HepG2 (cell line): ENCODE measurements at regions not wholly inside any gene's neighbourhood (a gene's known extent, or its start where the extent isn't known, plus 50 kb on each side); places are given as distances from the start of the nearest gene placed in this dataset.

ENCODE experiments used
- ATAC-seq: fragments of 200-7000 bp; cut with Tn5 transposase; 3 replicates; pipeline ENCODE4 v1.9.1; 2020; ENCODE audit warnings: mild to moderate bottlenecking, moderate library complexity
- BruUV-seq: library from RNA; stranded (reverse); fragments of 400-500 nt; replicated peaks from 2 replicates; lab custom pipeline; 2021; lab: Mats Ljungman, UMichigan
- CTCF ChIA-PET: fragments of 300-600 bp; formaldehyde crosslinking; extraction: SDS; loops from one replicate; lab custom pipeline; 2021; ENCODE audit warnings: low total read pairs, inconsistent platforms, low intra/inter-chr PET ratio; lab: Yijun Ruan, JAX
- POLR2A ChIA-PET: fragments of 350-600 bp; sonication (Branson Sonifier 250); formaldehyde crosslinking; loops from one replicate; lab custom pipeline; 2020; ENCODE audit warnings: antibody characterized with exemption, inconsistent platforms; lab: Yijun Ruan, JAX
- DNase-seq: peaks from one replicate; pipeline ENCODE4 v3.0.0-alpha.2; 2015; ENCODE audit warnings: low spot score
- FAIRE-seq: peaks from 3 replicates; lab custom pipeline; 2011; peaks lifted over from hg19 to GRCh38; lab: Jason Lieb, UNC
- H2AFZ ChIP-seq: one replicate; pipeline ENCODE4 v1.6.1; 2011; ENCODE audit warnings: low read length, inconsistent platforms
- H3K27ac ChIP-seq: fragments of 300-600 bp; 3 replicates; pipeline ENCODE4 v1.8.0; 2011; ENCODE audit warnings: mixed run types, mild to moderate bottlenecking, mixed read lengths, low read length, inconsistent platforms; ENCODE audit not compliant: insufficient read depth; ENCODE audit errors: extremely low read length
- H3K27me3 ChIP-seq, 2 experiments: fragments of 200-600 bp in 1 of 2; 2 replicates in 1 of 2; 3 replicates in 1 of 2; pipeline versions ENCODE4 v1.6.0 to v1.8.0; 2011; ENCODE audit warnings: low read length in 2 of 2, mild to moderate bottlenecking in 2 of 2, moderate library complexity in 2 of 2, inconsistent platforms in 1 of 2; ENCODE audit not compliant: insufficient read depth in 2 of 2, control insufficient read depth in 1 of 2
- H3K36me3 ChIP-seq, 2 experiments: fragments of 200-600 bp in 1 of 2; replicated peaks in 1 of 2; 2 replicates in 1 of 2; 3 replicates in 1 of 2; pipeline versions ENCODE4 v1.5.1 to v1.8.0; 2011; ENCODE audit warnings: low read length in 2 of 2, inconsistent platforms in 1 of 2; ENCODE audit not compliant: insufficient read depth in 2 of 2, control insufficient read depth in 1 of 2
- H3K4me1 ChIP-seq: 2 replicates; pipeline ENCODE4 v1.5.1; 2012; ENCODE audit warnings: low read length, inconsistent platforms; ENCODE audit not compliant: insufficient read depth
- H3K4me2 ChIP-seq: 2 replicates; pipeline ENCODE4 v1.6.0; 2011; ENCODE audit warnings: low read depth, low read length, inconsistent platforms
- H3K4me3 ChIP-seq, 3 experiments: fragments of 200-600 bp in 1 of 3; sonication (generic), shearing (Covaris generic) in 1 of 3; replicated peaks in 1 of 3; 2 replicates each; pipeline ENCODE4 v1.5.1; 2011 to 2016; ENCODE audit warnings: low read length in 3 of 3, inconsistent platforms in 2 of 3, low read depth in 2 of 3, mild to moderate bottlenecking in 2 of 3, control low read depth in 1 of 3, mixed read lengths in 1 of 3; ENCODE audit not compliant: insufficient read depth in 1 of 3
- H3K79me2 ChIP-seq: one replicate; pipeline ENCODE4 v1.6.1; 2011; ENCODE audit warnings: low read length, inconsistent platforms; ENCODE audit not compliant: insufficient read depth
- H3K9ac ChIP-seq: 2 replicates; pipeline ENCODE4 v1.6.0; 2011; ENCODE audit warnings: mild to moderate bottlenecking, low read depth, low read length, inconsistent platforms; ENCODE audit not compliant: insufficient read depth
- H3K9me3 ChIP-seq: 2 replicates; pipeline ENCODE4 v1.5.1; 2012; ENCODE audit warnings: mild to moderate bottlenecking, low read length
- H4K20me1 ChIP-seq: 2 replicates; pipeline ENCODE4 v1.6.0; 2011; ENCODE audit warnings: inconsistent platforms, mild to moderate bottlenecking, low read length, moderate library complexity; ENCODE audit not compliant: insufficient read depth
- HMGA1 ChIP-seq: sonication (generic); formaldehyde crosslinking; conservative IDR thresholded peaks from 2 replicates; pipeline ENCODE4 v1.4.0; 2020; ENCODE audit warnings: missing genetic modification reagents
- MAFF ChIP-seq: IDR thresholded peaks from 2 replicates; pipeline ENCODE4 v1.6.1; 2011; ENCODE audit warnings: low read depth, low read length, improper control_type of control experiment
- MAFK ChIP-seq, 2 experiments: IDR thresholded peaks in 1 of 2; conservative IDR thresholded peaks in 1 of 2; 2 replicates each; pipeline ENCODE4 v1.6.1; 2011; ENCODE audit warnings: improper control_type of control experiment in 2 of 2, low read length in 2 of 2
- MED1 ChIP-seq: sonication (generic); formaldehyde crosslinking; IDR thresholded peaks from 2 replicates; pipeline ENCODE4 v1.4.0; 2020; ENCODE audit warnings: missing genetic modification reagents
- MIER2 ChIP-seq: IDR thresholded peaks from 2 replicates; pipeline ENCODE4 v1.6.1; 2016; ENCODE audit warnings: missing biosample characterization, missing genetic modification reagents
- MYNN ChIP-seq: sonication (generic); formaldehyde crosslinking; IDR thresholded peaks from 2 replicates; pipeline ENCODE4 v1.4.0; 2020; ENCODE audit warnings: mild to moderate bottlenecking, low read depth, missing genetic modification reagents
- NFE2L1 ChIP-seq: sonication (generic); formaldehyde crosslinking; IDR thresholded peaks from 2 replicates; pipeline ENCODE4 v1.4.0; 2020; ENCODE audit warnings: missing genetic modification reagents, mild to moderate bottlenecking, borderline replicate concordance
- NR2F2 ChIP-seq: IDR thresholded peaks from 2 replicates; pipeline ENCODE4 v1.6.1; 2012; ENCODE audit warnings: low read depth, inconsistent platforms, borderline replicate concordance
- SAP130 ChIP-seq: IDR thresholded peaks from 2 replicates; pipeline ENCODE4 v1.6.1; 2016; ENCODE audit warnings: low read depth
- SMAD3 ChIP-seq: sonication (generic); formaldehyde crosslinking; IDR thresholded peaks from 2 replicates; pipeline ENCODE4 v1.4.0; 2020; ENCODE audit warnings: missing genetic modification reagents
- SMC3 ChIP-seq: IDR thresholded peaks from 2 replicates; pipeline ENCODE4 v1.6.1; 2011; ENCODE audit warnings: low read length, improper control_type of control experiment
- USF2 ChIP-seq, 2 experiments: sonication (generic) in 1 of 2; formaldehyde crosslinking in 1 of 2; IDR thresholded peaks; 2 replicates each; pipeline versions ENCODE4 v1.5.1 to v1.6.1; 2011 to 2020; ENCODE audit warnings: borderline replicate concordance in 1 of 2, low read depth in 1 of 2, low read length in 1 of 2, mild to moderate bottlenecking in 1 of 2, missing genetic modification reagents in 1 of 2, moderate library complexity in 1 of 2
- ZNF331 ChIP-seq: sonication (generic); formaldehyde crosslinking; IDR thresholded peaks from 2 replicates; pipeline ENCODE4 v1.4.0; 2020; ENCODE audit warnings: missing genetic modification reagents
- ZNF383 ChIP-seq: sonication (generic); formaldehyde crosslinking; IDR thresholded peaks from 2 replicates; pipeline ENCODE4 v1.4.0; 2020; ENCODE audit warnings: missing genetic modification reagents, mild to moderate bottlenecking, borderline replicate concordance
- ZNF546 ChIP-seq: sonication (generic); formaldehyde crosslinking; conservative IDR thresholded peaks from 2 replicates; pipeline ENCODE4 v1.8.1; 2023; ENCODE audit warnings: mild to moderate bottlenecking, missing genetic modification reagents
- ZNF589 ChIP-seq: sonication (generic); formaldehyde crosslinking; conservative IDR thresholded peaks from 2 replicates; pipeline ENCODE4 v1.8.0; 2022; ENCODE audit warnings: mild to moderate bottlenecking, moderate library complexity, missing genetic modification reagents
- WGBS: methylation state at CpG from one replicate; pipeline ENCODE4 v1.1.6; 2017; ENCODE audit warnings: low lambda C conversion rate; 5-methylcytosine and 5-hydroxymethylcytosine counted together
- in situ Hi-C: cut with HindIII; loops from 2 replicates; pipeline ENCODE4 v1.10.0; 2017; ENCODE audit warnings: low pct_unique_long_range_greater_than_20kb; ENCODE audit not compliant: extremely low pct_ligation_motif_present
- intact Hi-C: fragments of 100-400 bp; cut with micrococcal nuclease; formaldehyde crosslinking; loops from one replicate; pipeline ENCODE4 v1.10.0; 2022; ENCODE audit not compliant: unreplicated experiment
- TF ChIP-seq, protein P1 (sequence below): sonication (generic); formaldehyde crosslinking; IDR thresholded peaks from 2 replicates; pipeline ENCODE4 v1.4.0; 2020; ENCODE audit warnings: mild to moderate bottlenecking, missing genetic modification reagents

DNA sequence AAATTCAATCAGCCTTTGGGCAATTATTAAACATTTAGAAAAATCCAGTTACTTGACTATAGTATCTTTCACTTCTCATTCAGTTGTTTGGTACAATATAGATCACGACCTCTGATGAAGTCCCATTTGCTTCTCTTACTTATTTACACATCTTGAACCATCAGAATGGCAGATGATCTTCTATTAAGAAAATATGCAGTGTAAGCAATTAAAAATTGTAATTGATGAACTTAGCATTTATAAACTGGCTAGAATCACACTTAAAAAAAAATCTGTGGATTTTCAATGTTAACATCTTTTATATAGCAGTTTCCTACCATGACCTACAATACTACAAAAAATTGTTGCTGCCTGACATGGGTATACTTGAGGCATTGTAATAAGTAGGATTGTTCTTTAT is 395.5 kb upstream of the CNTN4 start:
- Histone ChIP-seq H2AFZ (no peak overlapping the region), H3K36me3 (no peaks in the 10 kb centered on the region), H3K4me3 (no peak overlapping the region), H3K4me2 (no peak overlapping the region), H3K27me3 (no peaks in the 10 kb centered on the region; a peak in 1 of 5 replicates), H3K9ac (no peak overlapping the region), H3K4me1 (no peaks in the 10 kb centered on the region), H3K79me2 (no peaks in the 10 kb centered on the region), H3K9me3 (peaks cover 81% of the 10 kb centered on the region), H4K20me1 (no peaks in the 10 kb centered on the region), H3K27ac (no peak overlapping the region)
- ChIA-PET CTCF (no interaction called here), POLR2A (no interaction called here)
- BruUV-seq, result no TSS peak
- DNase-seq, result no peak
- intact Hi-C loops (loop anchor here (10.0 kb wide), 1 partner anchor 1482 kb away; no protein-coding TSS in a partner anchor), in situ Hi-C loops (no loop called here)
- ATAC-seq, result no peak
- TF ChIP-seq ZNF331 (no peak), MAFF (peak; percentile 78), SMC3 (no peak), MAFK (conservative IDR thresholded peaks at IDR 0.05 in 1 of 2, IDR thresholded peaks at IDR 0.05 in 1 of 2; ENCODE audit: low read length in 2 of 2) (peak; percentile 65 to 85)
- 0% methylated on average over 1 of the region's 1 CpG for WGBS
- no peak for FAIRE-seq

DNA sequence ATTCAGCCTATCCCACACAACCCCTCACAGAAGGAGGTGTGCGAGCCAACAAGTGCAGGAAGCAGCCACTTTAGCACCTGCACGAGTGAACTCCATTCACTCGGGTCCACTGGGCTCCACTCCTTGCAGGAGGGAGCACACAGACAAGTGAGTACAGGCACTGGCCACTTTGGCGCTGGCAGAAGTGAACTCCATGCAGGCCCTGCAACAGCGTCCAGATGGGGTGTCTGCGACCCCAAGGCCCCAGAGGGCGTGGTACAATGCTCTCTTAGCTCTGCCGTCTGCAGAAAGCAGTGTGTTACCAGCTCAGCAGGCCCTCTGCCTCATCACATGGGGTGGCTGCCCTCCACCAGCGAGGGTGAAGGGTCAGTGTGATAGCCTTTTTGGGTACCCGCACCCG is 388.0 kb upstream of the CNTN4 start:
- 37% methylated on average over 6 of the region's 11 CpGs for WGBS
- in situ Hi-C loops, result no loop called here
- TF ChIP-seq ZNF589 (CRISPR knock-in tag) (no peak), USF2 (IDR thresholded peaks at IDR 0.05; ENCODE audit: low read depth, low read length) (no peak), USF2 (CRISPR knock-in tag; IDR thresholded peaks at IDR 0.05; ENCODE audit: borderline replicate concordance) (no peak), SMAD3 (CRISPR knock-in tag) (no peak), MED1 (no peak), HMGA1 (no peak), SAP130 (CRISPR knock-in tag) (no peak), ZNF383 (no peak), ZNF546 (no peak), NFE2L1 (no peak), NR2F2 (no peak), MYNN (CRISPR knock-in tag) (no peak), MIER2 (CRISPR knock-in tag) (no peak)
- TF ChIP-seq, protein P1, sequence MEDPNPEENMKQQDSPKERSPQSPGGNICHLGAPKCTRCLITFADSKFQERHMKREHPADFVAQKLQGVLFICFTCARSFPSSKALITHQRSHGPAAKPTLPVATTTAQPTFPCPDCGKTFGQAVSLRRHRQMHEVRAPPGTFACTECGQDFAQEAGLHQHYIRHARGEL (CRISPR knock-in tag), result no peak

More for the DNA sequence above, 388.0 kb upstream of the CNTN4 start:
- H3K4me1 ChIP-seq, result no peaks in the 10 kb centered on the region
- POLR2A ChIA-PET, result no interaction called here
- H4K20me1 ChIP-seq, result no peaks in the 10 kb centered on the region
- H2AFZ ChIP-seq, result no peak overlapping the region
- FAIRE-seq (no peak), ATAC-seq (no peak), DNase-seq (no peak)
- CTCF ChIA-PET, result no interaction called here
- H3K79me2 ChIP-seq, result no peaks in the 10 kb centered on the region
- no peak overlapping the region for H3K27ac ChIP-seq
- no peaks in the 10 kb centered on the region for H3K27me3 ChIP-seq
- BruUV-seq, result no TSS peak
- H3K4me2 ChIP-seq, result no peak overlapping the region
- H3K9me3 ChIP-seq, result peaks cover 66% of the 10 kb centered on the region
- intact Hi-C loops, result no loop called here
- no peak overlapping the region for H3K9ac ChIP-seq
- no peak overlapping the region for H3K4me3 ChIP-seq
- H3K36me3 ChIP-seq, result no peaks in the 10 kb centered on the region
